CD4-positive, alpha-beta T cell (primary cell): ENCODE measurements at regions not wholly inside any gene's neighbourhood (a gene's known extent, or its start where the extent isn't known, plus 50 kb on each side); places are given as distances from the start of the nearest gene placed in this dataset.

Experiments
- ATAC-seq: fragments of 200-7000 bp; cut with Tn5 transposase; one replicate; pipeline ENCODE4 v1.10.0; 2022; ENCODE audit warnings: mild to moderate bottlenecking; ENCODE audit not compliant: poor library complexity
- CTCF ChIA-PET: fragments of 350-600 bp; sonication (Branson Sonifier 250); formaldehyde crosslinking; loops from one replicate; lab custom pipeline; 2021; ENCODE audit warnings: antibody characterized with exemption, inconsistent platforms; lab: Charles Lee
- POLR2A ChIA-PET: fragments of 350-600 bp; sonication (Branson Sonifier 250); formaldehyde crosslinking; loops from one replicate; lab custom pipeline; 2021; ENCODE audit warnings: antibody characterized with exemption, inconsistent platforms; lab: Charles Lee
- DNase-seq, 14 experiments: peaks; one replicate each; pipeline ENCODE4 v3.0.0-alpha.2; 2013 to 2020; ENCODE audit warnings: mixed read lengths in 2 of 14
- H3K27ac ChIP-seq, 2 donors: one replicate each; pipeline versions ENCODE4 v1.5.1 to v1.7.0; 2013; ENCODE audit warnings: low read length in 2 of 2, low read depth in 1 of 2, mild to moderate bottlenecking in 1 of 2
- H3K27me3 ChIP-seq, 2 experiments: 1 replicate in 1 of 2; 2 replicates in 1 of 2; pipeline versions ENCODE4 v1.6.1 to v1.7.0; 2013; ENCODE audit warnings: low read length in 2 of 2, control low read depth in 1 of 2, mild to moderate bottlenecking in 1 of 2, moderate library complexity in 1 of 2; ENCODE audit not compliant: insufficient read depth in 2 of 2, control insufficient read depth in 1 of 2
- H3K36me3 ChIP-seq: one replicate; pipeline ENCODE4 v1.6.1; 2013; ENCODE audit warnings: low read length, control low read depth; ENCODE audit not compliant: insufficient read depth
- H3K4me1 ChIP-seq: one replicate; pipeline ENCODE4 v1.6.1; 2013; ENCODE audit warnings: low read length, control low read depth; ENCODE audit not compliant: insufficient read depth
- H3K4me3 ChIP-seq: one replicate; pipeline ENCODE4 v1.5.1; 2013; ENCODE audit warnings: mild to moderate bottlenecking, low read length, moderate library complexity
- H3K9me3 ChIP-seq, 2 experiments: 1 replicate in 1 of 2; 2 replicates in 1 of 2; pipeline versions ENCODE4 v1.6.1 to v1.7.0; 2013; ENCODE audit warnings: low read length in 2 of 2, mild to moderate bottlenecking in 2 of 2, control low read depth in 1 of 2, moderate library complexity in 1 of 2; ENCODE audit not compliant: control insufficient read depth in 1 of 2, insufficient read depth in 1 of 2
- H3K27ac Mint-ChIP-seq: one replicate; pipeline ENCODE4 v1.8.0; 2020; ENCODE audit warnings: mixed read lengths
- H3K27me3 Mint-ChIP-seq: one replicate; pipeline ENCODE4 v1.8.0; 2021; ENCODE audit warnings: mixed read lengths
- H3K36me3 Mint-ChIP-seq: one replicate; pipeline ENCODE4 v1.8.0; 2021; ENCODE audit warnings: low read depth, mixed read lengths
- H3K4me1 Mint-ChIP-seq: one replicate; pipeline ENCODE4 v1.8.0; 2021; ENCODE audit warnings: low read depth, mixed read lengths
- H3K4me3 Mint-ChIP-seq: one replicate; pipeline ENCODE4 v1.8.0; 2020; ENCODE audit warnings: mild to moderate bottlenecking, mixed read lengths
- H3K9me3 Mint-ChIP-seq: one replicate; pipeline ENCODE4 v1.8.0; 2020; ENCODE audit warnings: mixed read lengths
- CTCF ChIP-seq: fragments of 200-600 bp; IDR thresholded peaks from one replicate; pipeline ENCODE4 v1.8.0; 2022; ENCODE audit warnings: antibody characterized with exemption, mild to moderate bottlenecking
- intact Hi-C, 2 experiments: fragments of 100-400 bp; cut with DNase I in 1 of 2; cut with micrococcal nuclease in 1 of 2; formaldehyde crosslinking; loops; one replicate each; pipeline versions ENCODE4 v1.15.1 to v1.9.0; 2023 to 2025; cut with DNase I, micrococcal nuclease

GRCh38 chr18:76771192-76771799, 51.1 kb upstream of the ZNF236 start:
- H3K36me3 Mint-ChIP-seq, result no peaks in the 10 kb centered on the region
- Histone ChIP-seq H3K4me3 (no peak overlapping the region), H3K9me3 (peaks cover 0 to 5% of the 10 kb centered on the region in 2 experiments), H3K27ac (no peak overlapping the region), H3K4me1 (no peaks in the 10 kb centered on the region), H3K36me3 (no peaks in the 10 kb centered on the region), H3K27me3 (peaks cover 0 to 5% of the 10 kb centered on the region in 2 experiments)
- peaks cover 12% of the 10 kb centered on the region for H3K9me3 Mint-ChIP-seq
- DNase-seq (no peak), ATAC-seq (no peak)
- ChIA-PET CTCF (no interaction called here), POLR2A (no interaction called here)
- H3K27me3 Mint-ChIP-seq, result peaks cover 19% of the 10 kb centered on the region
- no peak overlapping the region for H3K4me3 Mint-ChIP-seq
- TF ChIP-seq CTCF, result no peak
- no peaks in the 10 kb centered on the region for H3K4me1 Mint-ChIP-seq
- intact Hi-C loops, result no loop called here
- H3K27ac Mint-ChIP-seq, result no peak overlapping the region

DNA sequence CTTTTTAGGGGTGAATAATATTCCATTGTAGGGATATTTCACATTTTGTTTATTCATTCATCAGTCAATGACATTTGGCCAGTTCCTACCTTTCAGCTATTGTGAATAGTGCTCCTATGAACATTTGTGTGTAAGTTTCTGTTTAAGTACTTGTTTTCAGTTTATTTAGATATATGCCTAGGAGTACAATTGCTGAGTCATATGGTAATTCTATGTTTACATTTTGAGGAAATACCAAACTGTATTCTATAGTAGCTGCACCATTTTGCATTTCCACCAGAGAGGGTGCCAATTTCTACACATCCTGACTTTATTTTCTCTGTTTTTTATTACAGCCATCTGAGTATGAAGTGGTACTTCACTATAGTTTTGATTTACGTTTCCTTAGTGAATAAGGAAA, 54.4 kb upstream of the ZNF236 start:
- Histone ChIP-seq H3K27me3 (peaks cover 0 to 5% of the 10 kb centered on the region in 2 experiments), H3K4me1 (peaks cover 11% of the 10 kb centered on the region), H3K27ac (no peak overlapping the region), H3K4me3 (no peak overlapping the region), H3K9me3 (peaks cover 0 to 5% of the 10 kb centered on the region in 2 experiments), H3K36me3 (no peaks in the 10 kb centered on the region)
- H3K27me3 Mint-ChIP-seq, result peaks cover 19% of the 10 kb centered on the region
- intact Hi-C loops, result no loop called here
- POLR2A ChIA-PET, result no interaction called here
- H3K4me3 Mint-ChIP-seq, result no peak overlapping the region
- ATAC-seq (no peak), DNase-seq (no peak)
- H3K27ac Mint-ChIP-seq, result no peak overlapping the region
- H3K9me3 Mint-ChIP-seq, result peaks cover 12% of the 10 kb centered on the region
- CTCF ChIA-PET, result no interaction called here
- H3K36me3 Mint-ChIP-seq, result no peaks in the 10 kb centered on the region
- TF ChIP-seq CTCF, result no peak
- H3K4me1 Mint-ChIP-seq, result no peaks in the 10 kb centered on the region

GRCh38 chr18:76766429-76766828, 55.9 kb upstream of the ZNF236 start:
- Histone ChIP-seq H3K4me1 (peaks cover 13% of the 10 kb centered on the region), H3K36me3 (no peaks in the 10 kb centered on the region), H3K27me3 (peaks cover 0 to 5% of the 10 kb centered on the region in 2 experiments), H3K9me3 (peaks cover 0 to 8% of the 10 kb centered on the region in 2 experiments), H3K27ac (no peak overlapping the region), H3K4me3 (no peak overlapping the region)
- H3K4me1 Mint-ChIP-seq, result peaks cover 14% of the 10 kb centered on the region
- ChIA-PET POLR2A (no interaction called here), CTCF (no interaction called here)
- DNase-seq, result no peak
- intact Hi-C loops, result no loop called here
- H3K27me3 Mint-ChIP-seq, result peaks cover 11% of the 10 kb centered on the region
- no peak for TF ChIP-seq CTCF
- no peak overlapping the region for H3K27ac Mint-ChIP-seq
- no peak for ATAC-seq
- no peaks in the 10 kb centered on the region for H3K36me3 Mint-ChIP-seq
- H3K9me3 Mint-ChIP-seq, result peaks cover 12% of the 10 kb centered on the region
- H3K4me3 Mint-ChIP-seq, result no peak overlapping the region
